PC-9 (cell line): ENCODE measurements at regions not wholly inside any gene's neighbourhood (a gene's known extent, or its start where the extent isn't known, plus 50 kb on each side); places are given as distances from the start of the nearest gene placed in this dataset.

ENCODE experiments used
- EZH2 ChIP-seq: fragments of 200-600 bp; sonication (generic); IDR thresholded peaks from 2 replicates; pipeline ENCODE4 v1.8.0; 2017; ENCODE audit warnings: antibody characterized with exemption, low read depth
- TF ChIP-seq, protein P1 (sequence below): fragments of 200-600 bp; sonication (generic); conservative IDR thresholded peaks from 2 replicates; pipeline ENCODE4 v1.6.1; 2017; ENCODE audit warnings: mixed run types, antibody characterized with exemption, mild to moderate bottlenecking, moderate library complexity

DNA sequence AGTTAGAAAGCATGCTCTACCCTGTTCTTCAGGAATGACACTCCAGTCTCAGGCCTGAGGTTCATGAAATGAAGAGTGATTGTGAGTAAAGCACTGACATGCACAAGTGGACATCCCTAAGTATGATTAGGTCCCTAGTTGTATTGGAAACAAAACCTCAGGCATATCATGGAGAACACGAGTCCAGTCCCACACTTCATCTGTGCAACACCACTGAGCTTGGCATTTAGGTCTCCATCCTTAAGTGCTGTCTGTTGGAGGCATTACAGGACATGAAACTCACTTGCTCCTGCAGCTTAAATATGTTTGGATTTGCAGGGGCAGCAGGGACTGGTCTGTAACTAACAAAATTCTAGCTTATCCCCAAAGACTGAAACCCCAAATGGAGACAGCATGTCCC is 250.3 kb upstream of the KLHL29 start:
- TF ChIP-seq, protein P1, sequence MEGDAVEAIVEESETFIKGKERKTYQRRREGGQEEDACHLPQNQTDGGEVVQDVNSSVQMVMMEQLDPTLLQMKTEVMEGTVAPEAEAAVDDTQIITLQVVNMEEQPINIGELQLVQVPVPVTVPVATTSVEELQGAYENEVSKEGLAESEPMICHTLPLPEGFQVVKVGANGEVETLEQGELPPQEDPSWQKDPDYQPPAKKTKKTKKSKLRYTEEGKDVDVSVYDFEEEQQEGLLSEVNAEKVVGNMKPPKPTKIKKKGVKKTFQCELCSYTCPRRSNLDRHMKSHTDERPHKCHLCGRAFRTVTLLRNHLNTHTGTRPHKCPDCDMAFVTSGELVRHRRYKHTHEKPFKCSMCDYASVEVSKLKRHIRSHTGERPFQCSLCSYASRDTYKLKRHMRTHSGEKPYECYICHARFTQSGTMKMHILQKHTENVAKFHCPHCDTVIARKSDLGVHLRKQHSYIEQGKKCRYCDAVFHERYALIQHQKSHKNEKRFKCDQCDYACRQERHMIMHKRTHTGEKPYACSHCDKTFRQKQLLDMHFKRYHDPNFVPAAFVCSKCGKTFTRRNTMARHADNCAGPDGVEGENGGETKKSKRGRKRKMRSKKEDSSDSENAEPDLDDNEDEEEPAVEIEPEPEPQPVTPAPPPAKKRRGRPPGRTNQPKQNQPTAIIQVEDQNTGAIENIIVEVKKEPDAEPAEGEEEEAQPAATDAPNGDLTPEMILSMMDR = no peak
- TF ChIP-seq EZH2 = no peak
